NCI-H1417 (cell line): ENCODE measurements at regions not wholly inside any gene's neighbourhood (a gene's known extent, or its start where the extent isn't known, plus 50 kb on each side); places are given as distances from the start of the nearest gene placed in this dataset.
"Not testable (repeated sequence)": the region's sequence is repeated elsewhere in the genome, so short reads cannot be mapped to it uniquely, and the experiment has no call there.

ENCODE experiments used
- DNase-seq, 3 experiments: peaks; one replicate each; lab custom pipeline; 2025; lab: John Stamatoyannopoulos, UW

DNA sequence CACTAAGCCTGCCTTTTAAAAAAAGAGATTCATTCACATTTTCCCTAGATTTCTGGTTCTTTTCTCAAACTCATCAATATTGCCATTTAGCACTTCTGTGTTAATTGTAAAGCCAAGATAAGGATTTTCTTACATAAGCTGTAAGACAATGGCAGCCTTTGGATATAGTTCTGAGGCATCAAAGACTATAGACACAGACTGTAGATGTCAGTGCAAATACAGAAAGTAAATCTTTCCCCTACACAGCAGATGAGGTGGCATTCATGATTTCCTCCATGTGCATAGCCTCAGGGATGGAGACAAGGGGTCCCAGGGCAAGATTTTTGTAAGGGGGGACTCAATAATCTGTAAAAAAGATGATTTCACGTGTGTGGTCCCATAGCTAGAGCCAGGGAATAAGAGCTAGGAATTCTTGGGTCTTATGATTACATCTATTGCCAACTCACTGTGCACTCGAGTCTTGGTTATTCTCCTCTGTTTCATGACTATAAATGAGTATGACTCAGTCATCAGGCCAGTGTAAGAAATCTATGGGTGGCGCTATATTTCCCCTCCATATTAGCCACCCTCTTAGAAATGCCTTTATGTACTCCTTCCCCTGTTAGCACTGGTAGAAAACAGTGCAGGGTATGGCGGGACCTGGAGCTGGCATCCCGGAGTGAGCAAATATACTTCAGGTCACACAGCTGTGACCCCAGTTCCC, 207.5 kb downstream of the EXOC5 start:
- DNase-seq, result peak in 1 of 3 experiments; percentile 75

DNA sequence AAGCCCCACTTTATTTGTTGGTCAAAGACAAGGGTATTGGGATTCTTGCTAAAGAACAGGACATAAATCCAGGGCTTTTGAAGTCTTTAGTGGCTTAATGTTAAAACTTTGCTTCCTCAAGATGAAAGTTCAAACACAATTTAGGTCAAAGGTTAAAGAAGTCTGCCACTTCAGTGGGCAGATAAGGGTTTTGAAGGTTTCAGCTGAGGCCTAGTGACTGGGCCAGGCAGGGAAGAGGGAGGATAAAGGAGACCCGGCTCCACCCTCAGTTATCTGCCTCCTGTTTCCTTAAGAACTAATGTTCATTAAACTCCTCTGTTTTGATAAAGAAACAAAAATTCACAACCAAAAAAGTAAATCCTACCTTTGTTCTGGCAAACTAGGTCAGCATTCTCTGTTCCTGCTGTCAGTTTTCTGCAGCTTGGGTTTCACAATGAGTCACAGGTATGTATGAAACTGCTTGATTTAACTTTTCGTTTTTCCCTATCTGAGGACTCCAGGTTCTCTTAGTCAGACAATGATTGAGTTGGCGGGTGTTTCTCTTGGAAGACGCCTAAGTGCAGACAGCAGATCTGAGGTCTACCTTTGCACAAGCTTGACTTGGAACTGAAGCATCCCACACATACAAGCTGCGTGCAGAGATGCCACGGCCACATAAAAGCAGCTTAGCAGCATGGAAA, 208.3 kb downstream of the EXOC5 start:
- DNase-seq, result no peak

DNA sequence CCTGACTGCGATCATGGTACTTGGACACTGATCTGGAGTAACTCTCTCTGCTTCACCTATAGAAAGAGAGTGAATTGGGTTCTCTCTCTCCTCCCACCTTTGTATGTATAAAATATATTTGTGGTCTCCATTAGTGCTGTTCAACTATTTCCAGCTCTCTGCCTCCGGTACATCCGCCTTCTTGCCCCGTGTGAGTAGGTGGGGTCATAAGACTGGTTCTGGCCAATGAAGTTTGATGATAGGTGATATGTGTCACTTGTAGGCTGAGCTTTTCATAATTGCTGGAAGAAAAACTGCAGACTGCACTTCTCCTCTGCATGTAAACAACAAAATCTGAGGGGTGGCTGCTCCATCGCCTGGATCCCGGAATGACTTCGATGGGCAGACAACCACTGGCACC, 210.4 kb downstream of the EXOC5 start:
- no peak for DNase-seq

DNA sequence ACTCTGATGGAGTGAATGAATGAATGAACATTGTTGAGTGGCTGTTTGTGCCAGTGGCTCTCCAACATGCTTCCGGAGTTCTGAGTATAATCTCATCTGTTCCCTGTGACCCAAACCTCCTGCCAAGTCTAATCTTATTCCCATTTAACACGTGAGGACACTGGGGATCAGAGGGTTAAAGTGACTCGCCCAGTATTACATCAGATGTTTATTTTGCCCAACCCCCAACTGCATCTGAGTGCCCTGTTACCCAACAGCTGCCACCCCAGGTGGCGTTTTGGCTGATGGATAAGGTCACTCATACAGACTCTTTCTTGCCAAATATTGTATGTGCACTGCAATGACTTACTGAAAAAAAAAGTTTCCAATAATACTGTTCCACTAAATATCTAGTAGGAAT, 210.9 kb downstream of the EXOC5 start:
- DNase-seq, result peak; percentile 42 to 81 (median 56)

DNA sequence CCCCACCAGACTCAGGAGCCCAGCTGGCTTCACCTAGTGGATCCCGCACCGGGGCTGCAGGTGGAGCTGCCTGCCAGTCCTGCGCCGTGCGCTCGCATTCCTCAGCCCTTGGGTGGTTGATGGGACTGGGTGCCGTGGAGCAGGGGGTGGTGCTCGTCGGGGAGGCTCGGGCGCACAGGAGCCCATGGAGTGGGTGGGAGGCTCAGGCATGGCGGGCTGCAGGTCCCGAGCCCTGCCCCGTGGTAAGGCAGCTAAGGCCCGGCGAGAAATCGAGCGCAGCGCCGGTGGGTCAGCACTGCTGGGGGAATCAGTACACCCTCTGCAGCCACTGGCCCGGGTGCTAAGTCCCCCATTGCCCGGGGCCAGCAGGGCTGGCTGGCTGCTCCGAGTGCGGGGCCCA, 212.2 kb downstream of the EXOC5 start:
- DNase-seq, result not testable (repeated sequence)

DNA sequence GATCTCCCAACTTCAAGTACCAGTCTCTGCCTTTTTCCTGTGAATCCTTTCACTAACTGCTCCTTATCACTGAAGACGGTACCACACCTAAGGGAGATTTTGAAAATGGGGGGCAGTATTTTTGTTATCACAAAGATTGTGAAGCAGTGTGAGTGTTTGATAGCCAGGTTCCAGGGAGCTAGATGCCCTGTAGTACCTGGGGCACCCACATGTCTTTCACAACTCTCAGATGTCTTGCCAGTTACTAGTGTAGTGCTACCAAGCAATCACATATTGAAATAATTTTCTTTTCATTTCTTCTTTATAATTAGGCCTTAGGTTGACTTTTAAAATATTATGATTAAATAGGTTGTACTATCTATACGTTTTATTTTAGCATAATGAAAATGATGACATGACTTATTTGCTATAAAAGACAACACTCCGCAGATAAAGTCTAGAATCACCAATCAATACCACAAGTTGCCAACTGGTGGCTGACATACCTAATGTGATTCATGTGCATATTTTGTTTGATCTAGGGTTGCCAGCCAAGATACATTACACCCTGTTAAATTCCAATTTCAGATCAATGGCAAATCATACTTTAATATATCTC, 215.9 kb downstream of the EXOC5 start:
- no peak for DNase-seq

DNA sequence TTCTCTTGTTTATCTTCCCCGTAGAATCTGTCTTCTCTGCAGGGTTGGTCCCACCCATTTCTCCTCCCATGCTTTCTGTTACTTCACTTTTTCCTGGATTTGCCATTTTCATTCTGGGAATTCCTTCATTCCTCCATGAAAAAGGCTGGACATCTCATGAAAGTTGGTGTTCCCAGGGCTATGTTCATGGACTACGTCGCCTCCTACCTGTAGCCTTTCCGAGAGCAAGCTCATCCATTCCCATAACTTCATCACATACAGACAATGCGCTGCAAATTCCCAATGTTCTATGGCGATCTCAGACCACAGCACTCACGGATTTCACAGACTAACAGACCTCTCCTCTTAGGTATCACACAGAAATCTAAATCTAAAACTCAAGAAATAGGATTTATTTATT, 217.1 kb downstream of the EXOC5 start:
- no peak for DNase-seq

DNA sequence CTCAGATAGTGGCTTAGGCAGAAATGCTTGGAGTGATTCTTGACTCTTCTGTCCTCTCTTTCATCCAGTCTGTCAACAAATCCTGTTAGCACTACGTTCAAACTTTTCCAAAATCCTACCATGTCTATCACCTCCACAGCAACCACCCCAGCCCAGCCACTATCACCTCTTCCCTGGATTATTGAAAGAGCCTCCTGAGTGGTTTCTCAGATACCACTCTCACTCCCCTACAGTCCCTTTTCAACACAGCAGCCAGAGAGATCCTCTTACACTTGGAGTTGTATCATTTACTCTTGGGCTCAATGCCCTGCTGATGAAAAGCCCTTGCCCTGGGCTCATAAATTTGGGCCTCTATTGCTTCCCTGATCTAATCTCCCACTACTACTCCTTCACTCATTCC, 218.9 kb downstream of the EXOC5 start:
- no peak for DNase-seq

DNA sequence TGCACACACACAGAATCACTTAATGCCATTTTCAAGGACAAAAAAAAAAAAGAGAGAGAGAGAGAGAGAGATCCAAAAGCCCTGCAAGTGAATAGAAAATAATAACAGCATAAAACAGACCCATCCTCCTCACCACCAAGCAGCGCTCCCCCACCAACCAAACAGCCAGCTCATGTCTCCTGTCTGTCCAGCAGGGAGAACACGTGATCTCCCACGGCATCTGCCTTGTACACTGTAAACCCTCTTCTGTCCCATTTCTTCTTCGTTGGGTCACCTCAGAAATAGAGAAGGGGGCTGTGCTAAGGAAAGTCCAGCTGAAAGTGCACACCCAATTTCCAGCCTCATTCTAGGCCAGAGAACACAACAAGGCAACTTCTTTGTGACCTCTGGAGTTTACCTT, 222.5 kb downstream of the EXOC5 start:
- no peak for DNase-seq

DNA sequence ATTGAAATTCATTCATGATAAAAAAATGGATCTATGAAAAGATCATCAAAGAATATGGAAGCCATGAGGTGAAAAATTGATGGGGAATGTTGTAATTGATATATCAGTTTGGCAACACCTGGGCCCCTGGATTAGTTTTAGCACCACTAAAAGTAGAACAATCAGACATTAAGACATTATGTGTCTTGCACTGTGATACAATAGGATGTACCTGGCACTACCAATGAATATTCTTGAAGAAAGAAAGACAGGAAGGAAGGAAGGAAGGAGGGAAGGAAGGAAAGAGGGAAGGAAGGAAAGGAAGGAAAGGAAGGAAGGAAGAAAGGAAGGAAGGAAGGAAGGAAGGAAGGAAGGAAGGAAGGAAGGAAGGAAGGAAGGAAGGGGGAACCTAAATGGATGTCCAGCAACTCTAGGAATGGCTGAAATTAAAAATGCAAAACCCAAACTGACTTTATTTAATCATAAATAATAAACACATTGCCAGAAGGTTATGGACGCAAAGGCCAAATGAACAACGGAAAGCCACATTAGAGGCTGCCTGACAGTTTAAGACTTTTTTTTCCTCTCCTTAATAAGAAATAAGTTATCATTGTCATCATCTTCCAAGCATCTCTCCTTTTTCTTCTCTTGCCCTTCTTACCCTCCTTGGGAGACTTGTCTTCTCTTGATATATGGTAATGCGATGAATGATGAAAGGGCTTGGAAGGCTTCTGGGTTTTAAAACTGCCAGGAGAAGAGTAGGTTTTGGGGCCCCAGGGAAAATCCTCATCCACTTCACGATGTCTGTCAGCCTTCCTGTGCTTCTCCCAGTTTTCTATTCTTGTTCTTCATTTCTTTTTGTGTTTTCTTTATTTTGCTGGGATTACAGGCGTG, 224.4 kb downstream of the EXOC5 start:
- not testable (repeated sequence) for DNase-seq

DNA sequence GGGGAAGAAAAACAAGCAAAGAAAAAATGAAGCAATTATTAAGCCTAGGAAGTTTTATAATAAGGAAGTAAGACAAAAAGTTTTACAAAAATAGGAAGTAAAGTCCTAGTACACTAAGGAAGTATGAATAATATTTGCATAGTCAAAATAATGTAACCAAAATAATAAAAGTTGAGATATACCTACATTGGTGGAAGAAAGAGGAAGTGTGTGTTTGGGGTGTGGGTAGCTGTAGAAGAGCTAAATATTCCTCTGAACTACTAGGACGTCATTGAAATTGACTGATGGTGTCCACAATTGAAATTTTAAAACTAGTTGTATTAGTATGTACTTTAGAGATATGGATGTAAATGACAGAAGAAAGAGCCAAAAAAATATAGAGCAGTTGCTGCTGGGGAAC, 228.4 kb upstream of the OTX2 start:
- no peak for DNase-seq

DNA sequence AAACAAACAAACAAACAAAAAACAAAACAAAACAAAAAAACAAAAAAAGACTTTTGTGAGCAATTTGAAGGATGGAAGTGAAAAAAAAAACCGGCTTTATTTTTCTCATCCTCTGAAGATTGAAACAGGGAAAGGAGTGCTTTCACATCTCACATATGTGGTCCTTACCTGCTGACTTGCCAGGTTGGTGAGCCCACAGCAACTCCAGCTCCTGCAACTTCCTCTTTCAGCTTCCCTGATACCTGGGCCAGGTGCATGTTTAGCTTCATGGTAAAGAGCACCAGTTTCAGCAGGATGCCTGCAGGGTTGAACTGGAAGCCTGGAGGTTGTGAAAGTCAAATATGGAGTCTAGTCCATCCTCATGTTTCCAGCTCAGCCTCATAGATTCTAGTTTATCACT, 221.2 kb upstream of the OTX2 start:
- DNase-seq, result no peak

DNA sequence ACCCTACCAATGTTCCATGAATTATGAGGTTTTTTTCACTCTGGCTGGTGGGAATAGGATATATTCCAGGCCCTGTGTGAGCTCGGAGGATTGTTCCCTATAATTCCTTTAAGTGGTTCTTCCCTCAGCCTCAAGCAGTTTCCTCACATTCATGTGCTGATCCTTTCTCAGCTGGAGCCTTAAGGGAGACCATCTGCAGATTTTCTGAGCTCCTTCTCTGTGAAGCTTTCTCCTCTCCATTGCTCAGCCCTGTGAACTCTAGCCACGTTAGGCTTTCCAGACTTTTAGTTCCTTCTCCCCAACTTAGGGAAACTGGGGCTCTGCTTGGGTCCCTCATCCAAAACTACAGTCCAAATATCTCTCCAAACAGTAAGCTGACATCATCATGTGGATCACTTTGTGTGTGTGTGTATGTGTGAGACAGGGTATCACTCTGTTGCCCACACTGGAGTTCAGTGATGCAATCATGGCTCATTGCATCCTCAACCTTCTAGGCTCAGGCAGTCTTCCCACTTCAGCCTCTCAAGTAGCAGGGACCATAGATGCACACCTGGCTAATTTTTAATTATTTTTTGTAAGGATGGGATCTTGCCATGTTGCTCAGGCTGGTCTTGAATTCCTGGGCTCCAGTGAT, 219.5 kb upstream of the OTX2 start:
- DNase-seq, result no peak

DNA sequence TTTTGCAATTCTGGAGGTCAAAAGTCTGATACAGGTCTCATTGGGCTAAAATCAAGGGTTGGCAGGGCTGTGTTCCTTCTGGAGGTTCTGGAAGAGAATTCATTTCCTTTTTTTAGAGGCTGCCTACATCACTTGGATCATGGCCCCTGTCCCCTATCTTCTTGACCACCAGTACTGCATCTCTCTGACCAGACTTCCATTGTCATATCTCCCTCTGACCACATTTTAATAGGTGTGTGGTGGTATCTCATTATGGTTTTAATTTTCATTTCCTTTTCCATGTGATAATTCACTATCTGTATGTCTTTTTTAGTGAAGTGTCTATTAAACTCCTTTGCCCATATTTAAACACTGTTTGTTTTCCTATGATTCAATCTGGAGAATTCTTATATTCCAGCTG, 215.2 kb upstream of the OTX2 start:
- no peak for DNase-seq

DNA sequence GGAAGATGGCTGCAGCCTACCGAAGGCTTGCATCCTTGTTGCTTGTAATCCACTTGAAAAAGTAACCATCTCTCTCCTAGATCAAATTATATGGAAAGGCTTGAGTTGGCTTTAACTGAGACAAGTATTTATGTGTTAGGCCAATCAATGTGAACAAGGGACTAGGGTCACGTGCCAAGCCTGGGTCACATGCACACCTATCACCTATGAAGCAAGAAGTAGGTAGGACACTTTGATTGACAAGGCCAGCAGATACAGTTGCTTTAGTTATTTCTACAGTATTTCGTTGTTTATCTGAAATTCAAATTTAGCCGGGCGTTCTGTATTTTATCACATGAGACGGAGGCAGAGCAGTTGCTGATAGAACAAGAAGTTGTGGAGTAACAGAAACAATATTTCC, 212.3 kb upstream of the OTX2 start:
- no peak for DNase-seq

DNA sequence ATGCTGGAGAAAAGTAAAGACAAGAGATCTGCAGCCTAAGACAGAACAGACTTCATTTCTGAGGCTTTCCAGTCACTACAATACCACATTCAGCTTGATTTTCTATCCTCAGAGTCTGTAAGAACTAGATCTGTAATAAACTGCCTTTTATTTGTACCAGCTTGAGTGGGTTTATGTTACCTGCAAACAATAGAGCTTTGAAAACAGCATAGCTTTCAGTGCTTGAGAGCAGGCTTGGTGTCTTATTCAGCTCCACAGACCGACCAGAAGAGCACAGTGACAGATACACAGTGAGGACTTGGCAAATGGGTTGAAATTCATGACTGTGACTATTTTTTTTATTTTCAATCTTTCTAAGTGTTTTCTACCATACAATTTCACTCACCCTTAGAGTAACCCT, 207.8 kb upstream of the OTX2 start:
- DNase-seq, result peak in 2 of 3 experiments; percentile 22 to 66

DNA sequence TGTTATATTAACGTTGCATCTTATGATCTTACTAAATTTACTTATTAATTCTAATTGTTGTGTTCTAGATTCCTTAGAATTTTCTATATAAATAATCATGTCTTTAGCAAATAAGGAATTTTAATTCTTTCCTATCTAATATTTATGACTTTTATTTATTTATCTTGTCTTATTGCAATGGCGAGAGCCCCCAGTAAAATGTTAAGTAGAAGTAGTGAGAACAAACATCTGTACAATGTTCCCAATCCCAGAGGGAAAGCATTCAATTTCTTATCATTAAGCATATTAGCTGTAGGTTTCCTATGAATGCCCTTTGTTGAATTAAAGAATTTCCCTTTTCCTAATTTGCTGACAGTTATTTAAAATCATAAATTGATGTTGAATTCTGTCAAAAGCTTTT, 203.7 kb upstream of the OTX2 start:
- no peak for DNase-seq

DNA sequence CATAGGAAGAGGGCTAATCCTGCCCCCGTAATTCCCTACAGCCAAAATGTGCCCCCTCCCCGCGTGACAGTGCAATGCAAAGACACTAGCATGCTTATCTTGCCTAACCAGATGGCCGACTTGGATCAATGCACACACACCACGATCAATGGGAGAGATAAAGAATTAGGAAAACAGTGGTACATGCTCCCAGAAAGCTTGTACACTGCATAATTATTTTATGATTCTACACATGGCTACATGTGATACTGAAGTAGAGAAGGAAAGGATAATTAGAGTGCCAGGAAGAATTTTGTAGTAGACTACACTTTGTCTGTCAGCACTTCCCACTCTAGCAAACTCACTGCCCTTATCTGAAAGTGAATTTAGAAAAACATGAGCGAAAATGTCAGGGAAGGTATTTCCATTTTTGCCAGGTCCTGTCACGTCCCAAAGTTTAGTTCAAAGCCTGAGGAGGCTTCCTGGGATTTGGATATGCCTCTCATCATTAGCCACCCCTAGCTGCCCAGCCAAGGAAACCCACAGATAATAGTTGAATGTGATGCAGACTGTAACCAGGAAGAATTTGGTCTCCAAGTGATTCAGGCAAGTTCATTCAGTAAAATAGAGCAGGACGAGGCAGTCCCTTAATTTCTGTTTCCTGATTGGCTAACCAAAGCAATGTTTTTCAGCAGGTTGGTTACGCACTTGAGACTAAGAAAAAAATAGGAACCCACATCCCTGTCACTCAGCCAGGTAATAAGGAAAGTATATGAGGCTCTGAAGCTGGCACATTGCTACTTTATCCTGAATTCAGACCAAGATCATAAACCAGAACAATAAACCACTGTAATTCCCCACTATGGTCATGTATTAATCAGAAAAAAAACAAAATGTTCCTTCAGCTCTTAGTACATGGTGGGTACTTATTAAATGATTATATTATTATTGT, 199.6 kb upstream of the OTX2 start:
- no peak for DNase-seq

DNA sequence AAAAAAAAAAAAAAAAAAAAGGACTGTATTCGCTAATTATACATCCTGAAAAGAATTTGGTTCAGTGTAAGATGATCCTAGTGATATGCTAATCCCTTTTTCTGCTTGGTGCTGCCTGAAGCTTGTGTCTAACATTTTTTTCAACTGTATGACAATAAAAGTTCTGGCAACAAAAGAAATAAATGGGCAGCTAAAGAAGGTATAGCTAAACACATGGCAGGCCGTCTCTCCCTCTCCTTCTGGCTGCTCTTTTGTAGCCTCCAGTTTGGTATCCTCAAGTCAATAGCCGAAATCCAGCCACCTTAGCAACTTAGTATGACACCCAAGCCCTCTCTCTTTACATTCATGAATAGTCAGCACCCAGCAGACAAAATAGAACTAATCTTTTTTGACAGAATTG, 198.3 kb upstream of the OTX2 start:
- DNase-seq, result peak in 1 of 3 experiments; percentile 21

DNA sequence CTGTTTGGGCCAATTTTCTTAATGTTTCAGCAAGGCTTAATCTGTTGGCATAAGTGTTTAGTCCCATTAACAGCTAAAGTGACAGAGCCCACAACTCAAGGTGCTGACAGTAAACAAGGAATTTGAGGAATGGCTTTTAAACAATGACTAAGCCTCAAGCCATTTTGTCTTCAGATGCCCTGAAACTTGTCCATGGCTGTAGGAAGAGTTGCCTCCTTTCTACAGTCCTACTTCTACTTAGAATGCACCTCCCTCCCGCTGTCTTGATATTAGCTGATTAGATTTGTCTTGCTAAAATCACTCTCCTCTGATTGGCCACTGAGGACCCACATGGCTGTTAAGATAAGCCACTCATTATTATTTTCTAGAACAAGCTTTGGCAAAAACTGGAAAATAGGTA, 188.4 kb upstream of the OTX2 start:
- DNase-seq, result no peak
